IMR-90 (cell line): ENCODE measurements at regions not wholly inside any gene's neighbourhood (a gene's known extent, or its start where the extent isn't known, plus 50 kb on each side); places are given as distances from the start of the nearest gene placed in this dataset.

Source experiments
- ATAC-seq: fragments of 200-7000 bp; cut with Tn5 transposase; 2 replicates; pipeline ENCODE4 v1.9.1; 2020; ENCODE audit warnings: low read depth, mild to moderate bottlenecking, moderate library complexity
- BruUV-seq: library from RNA; stranded (reverse); fragments of 400-500 nt; replicated peaks from 2 replicates; lab custom pipeline; 2021; lab: Mats Ljungman, UMichigan
- CTCF ChIA-PET: fragments of 300-600 bp; formaldehyde crosslinking; extraction: SDS; loops from one replicate; lab custom pipeline; 2021; ENCODE audit warnings: antibody characterized with exemption; lab: Yijun Ruan, JAX
- POLR2A ChIA-PET: fragments of 300-600 bp; sonication (Branson Sonifier 250); formaldehyde crosslinking; loops from one replicate; lab custom pipeline; 2022; ENCODE audit warnings: antibody characterized with exemption; ENCODE audit not compliant: unreplicated experiment; lab: Charles Lee
- DNase-seq: peaks from one replicate; pipeline ENCODE4 v3.0.0; 2013
- H2AFZ ChIP-seq: replicated peaks from 2 replicates; pipeline ENCODE3; 2013; ENCODE audit warnings: low read length, mild to moderate bottlenecking; ENCODE audit not compliant: poor library complexity
- H2AK5ac ChIP-seq: 2 replicates; pipeline ENCODE4 v1.6.1; 2013; ENCODE audit warnings: low read depth, low read length, inconsistent platforms
- H2AK9ac ChIP-seq: replicated peaks from 2 replicates; pipeline ENCODE3; 2013; ENCODE audit warnings: mild to moderate bottlenecking, low read depth, low read length, moderate library complexity; ENCODE audit not compliant: poor library complexity
- H2BK120ac ChIP-seq: 2 replicates; pipeline ENCODE4 v1.6.1; 2013; ENCODE audit warnings: low read depth, low read length, inconsistent platforms
- H2BK15ac ChIP-seq: 3 replicates; pipeline ENCODE4 v1.6.1; 2013; ENCODE audit warnings: low read depth, low read length, inconsistent platforms
- H2BK20ac ChIP-seq: 2 replicates; pipeline ENCODE4 v1.6.1; 2013; ENCODE audit warnings: low read depth, mild to moderate bottlenecking, inconsistent platforms, low read length, moderate library complexity
- H2BK5ac ChIP-seq: 2 replicates; pipeline ENCODE4 v1.6.1; 2013; ENCODE audit warnings: mild to moderate bottlenecking, low read depth, low read length, inconsistent platforms; ENCODE audit not compliant: poor library complexity, severe bottlenecking
- H3K14ac ChIP-seq: replicated peaks from 2 replicates; pipeline ENCODE4 v1.6.1; 2013; ENCODE audit warnings: low read depth, low read length, inconsistent platforms
- H3K18ac ChIP-seq: 2 replicates; pipeline ENCODE4 v1.6.1; 2013; ENCODE audit warnings: low read depth, low read length, control low read depth
- H3K23ac ChIP-seq: 2 replicates; pipeline ENCODE4 v1.6.1; 2013; ENCODE audit warnings: low read depth, low read length, inconsistent platforms
- H3K27ac ChIP-seq: 2 replicates; pipeline ENCODE4 v1.5.1; 2013; ENCODE audit warnings: mild to moderate bottlenecking, control low read depth, low read length; ENCODE audit not compliant: insufficient read depth
- H3K27me3 ChIP-seq: 2 replicates; pipeline ENCODE4 v1.6.1; 2013; ENCODE audit warnings: low read length; ENCODE audit not compliant: control insufficient read depth, insufficient read depth
- H3K36me3 ChIP-seq: 2 replicates; pipeline ENCODE4 v1.6.1; 2013; ENCODE audit warnings: low read length, mixed read lengths; ENCODE audit not compliant: control insufficient read depth, insufficient read depth
- H3K4ac ChIP-seq: 2 replicates; pipeline ENCODE4 v1.6.1; 2013; ENCODE audit warnings: low read depth, low read length, inconsistent platforms
- H3K4me1 ChIP-seq: 2 replicates; pipeline ENCODE4 v1.6.1; 2013; ENCODE audit warnings: low read length, mixed read lengths; ENCODE audit not compliant: control insufficient read depth, insufficient read depth
- H3K4me2 ChIP-seq: 2 replicates; pipeline ENCODE4 v1.6.1; 2013; ENCODE audit warnings: low read depth, mild to moderate bottlenecking, control low read depth, low read length, moderate library complexity
- H3K4me3 ChIP-seq: 2 replicates; pipeline ENCODE4 v1.5.1; 2013; ENCODE audit warnings: low read depth, mild to moderate bottlenecking, control low read depth, low read length, moderate library complexity; ENCODE audit not compliant: insufficient read depth
- H3K56ac ChIP-seq: 2 replicates; pipeline ENCODE4 v1.6.1; 2013; ENCODE audit warnings: low read length, inconsistent platforms; ENCODE audit not compliant: insufficient read depth; ENCODE audit errors: extremely low read depth
- H3K79me1 ChIP-seq, 2 experiments: 2 replicates each; pipeline ENCODE4 v1.6.1; 2013; ENCODE audit warnings: low read length in 2 of 2, inconsistent platforms in 1 of 2, low read depth in 1 of 2
- H3K9ac ChIP-seq: 2 replicates; pipeline ENCODE4 v1.6.1; 2013; ENCODE audit warnings: low read depth, low read length, control low read depth
- H3K9me1 ChIP-seq: 2 replicates; pipeline ENCODE4 v1.6.1; 2013; ENCODE audit warnings: low read length, inconsistent platforms; ENCODE audit not compliant: insufficient read depth
- H3K9me3 ChIP-seq: 2 replicates; pipeline ENCODE4 v1.6.1; 2013; ENCODE audit warnings: low read length; ENCODE audit not compliant: control insufficient read depth, insufficient read depth
- H4K20me1 ChIP-seq: 2 replicates; pipeline ENCODE4 v1.6.1; 2013; ENCODE audit warnings: low read length, inconsistent platforms; ENCODE audit not compliant: insufficient read depth
- H4K5ac ChIP-seq: 2 replicates; pipeline ENCODE4 v1.6.1; 2013; ENCODE audit warnings: mild to moderate bottlenecking, low read depth, low read length, control low read depth
- H4K8ac ChIP-seq, 2 experiments: 2 replicates each; pipeline ENCODE4 v1.6.1; 2013; ENCODE audit warnings: low read depth in 2 of 2, low read length in 2 of 2, control low read depth in 1 of 2, inconsistent platforms in 1 of 2
- H4K91ac ChIP-seq: 2 replicates; pipeline ENCODE4 v1.6.1; 2013; ENCODE audit warnings: low read depth, low read length, inconsistent platforms; ENCODE audit not compliant: insufficient read depth
- BHLHE40 ChIP-seq: fragments of 150-350 bp; IDR thresholded peaks from 2 replicates; pipeline ENCODE4 v1.6.1; 2016; ENCODE audit warnings: mild to moderate bottlenecking, low read depth, low read length
- CEBPB ChIP-seq: IDR thresholded peaks from 2 replicates; pipeline ENCODE4 v1.6.1; 2012; ENCODE audit warnings: low read depth, low read length, improper control_type of control experiment
- FOS ChIP-seq: fragments of 150-350 bp; IDR thresholded peaks from 2 replicates; pipeline ENCODE4 v1.6.1; 2016; ENCODE audit warnings: low read depth, low read length
- MAFK ChIP-seq: IDR thresholded peaks from 2 replicates; pipeline ENCODE4 v1.6.1; 2012; ENCODE audit warnings: low read depth, low read length, improper control_type of control experiment
- MAZ ChIP-seq: IDR thresholded peaks from 2 replicates; pipeline ENCODE4 v1.6.1; 2012; ENCODE audit warnings: low read depth, mild to moderate bottlenecking, low read length, improper control_type of control experiment, moderate library complexity, borderline replicate concordance
- MXI1 ChIP-seq: IDR thresholded peaks from 2 replicates; pipeline ENCODE4 v1.6.1; 2012; ENCODE audit warnings: low read depth, mild to moderate bottlenecking, low read length, moderate library complexity, borderline replicate concordance
- NFE2L2 ChIP-seq: fragments of 150-350 bp; IDR thresholded peaks from 2 replicates; pipeline ENCODE4 v1.6.1; 2016; ENCODE audit warnings: low read depth, mild to moderate bottlenecking, low read length
- POLR2A ChIP-seq: IDR thresholded peaks from 2 replicates; pipeline ENCODE4 v1.6.1; 2012; ENCODE audit warnings: mild to moderate bottlenecking, low read depth, low read length
- RAD21 ChIP-seq: IDR thresholded peaks from 2 replicates; pipeline ENCODE4 v1.6.1; 2012; ENCODE audit warnings: low read length, improper control_type of control experiment
- RCOR1 ChIP-seq: IDR thresholded peaks from 2 replicates; pipeline ENCODE4 v1.6.1; 2012; ENCODE audit warnings: mild to moderate bottlenecking, low read length, improper control_type of control experiment; ENCODE audit not compliant: insufficient replicate concordance
- RFX5 ChIP-seq: IDR thresholded peaks from 2 replicates; pipeline ENCODE4 v1.8.0; 2012; ENCODE audit warnings: low read depth, mild to moderate bottlenecking, low read length, moderate library complexity
- WGBS, 2 experiments: methylation state at CpG; one replicate each; pipeline versions ENCODE4 v1.1.5 to v1.1.7; 2013; ENCODE audit warnings: missing lambda C conversion rate in 2 of 2; ENCODE audit not compliant: insufficient read length in 1 of 2; ENCODE audit errors: extremely low coverage in 2 of 2; 5-methylcytosine and 5-hydroxymethylcytosine counted together
- dilution Hi-C: fragments of 300-500 bp; cut with HindIII; formaldehyde crosslinking; loops from one replicate; pipeline ENCODE4 v1.14.3; 2018; ENCODE audit warnings: low sequenced_read_pairs; ENCODE audit not compliant: unreplicated experiment
- in situ Hi-C: fragments of 300-500 bp; cut with MboI; formaldehyde crosslinking; loops from 3 replicates; pipeline ENCODE4 v1.14.3; 2019; ENCODE audit warnings: low sequenced_read_pairs, inconsistent platforms, mixed read lengths
- intact Hi-C: fragments of 100-400 bp; cut with micrococcal nuclease; formaldehyde crosslinking; loops from 2 replicates; pipeline ENCODE4 v1.10.0; 2022
- TF ChIP-seq, protein P1 (sequence below): fragments of 150-350 bp; IDR thresholded peaks from 2 replicates; pipeline ENCODE4 v1.6.1; 2016; ENCODE audit warnings: low read depth, mild to moderate bottlenecking, low read length, moderate library complexity, borderline replicate concordance
- TF ChIP-seq, protein P2 (sequence below): conservative IDR thresholded peaks from 2 replicates; pipeline ENCODE4 v1.5.1; 2012; ENCODE audit warnings: mild to moderate bottlenecking, low read depth, low read length, improper control_type of control experiment
- TF ChIP-seq, protein P3 (sequence below): fragments of 150-350 bp; IDR thresholded peaks from 2 replicates; pipeline ENCODE4 v1.6.1; 2017; ENCODE audit warnings: mild to moderate bottlenecking, antibody characterized with exemption, low read length, low read depth

DNA sequence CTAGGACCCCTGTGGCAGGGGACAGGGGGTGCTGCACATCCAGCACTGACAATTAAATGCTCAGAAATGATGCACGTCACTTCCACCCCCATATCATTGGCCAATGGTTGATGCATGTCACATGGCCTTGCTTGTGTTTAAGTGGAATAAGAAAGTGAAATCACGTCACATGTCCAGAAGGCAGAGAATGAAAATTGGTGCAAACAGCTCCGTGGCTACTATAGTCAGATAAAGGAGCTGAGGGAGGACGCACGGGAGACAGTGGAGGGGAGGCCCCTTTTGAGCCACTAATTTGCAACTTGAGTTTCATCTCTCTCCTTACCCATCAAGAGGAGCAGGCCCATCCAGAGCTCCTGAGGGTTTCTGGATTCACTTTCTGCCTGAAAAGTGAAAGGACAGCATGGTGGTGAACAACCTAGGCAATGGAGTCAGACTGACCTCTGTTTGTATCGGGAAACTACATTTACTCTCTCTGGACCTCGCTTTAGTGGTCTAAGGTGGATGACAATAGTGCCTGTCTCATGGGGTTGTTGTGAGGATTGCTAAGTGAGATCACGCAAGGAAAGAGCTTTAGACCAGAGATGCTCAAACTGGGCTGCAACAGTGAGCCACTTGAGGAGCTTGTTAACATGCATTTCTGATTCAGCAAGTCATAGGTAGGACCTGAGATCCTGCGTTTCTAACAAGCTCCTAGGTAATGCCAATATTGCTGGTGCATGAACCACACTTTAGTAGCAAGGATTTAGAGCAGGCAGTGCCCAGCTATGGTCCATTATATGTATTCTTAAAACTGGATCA, 133.9 kb upstream of the ADRA1B start:
- no peak overlapping the region for H4K91ac ChIP-seq
- 0 out of 2 replicates have a peak overlapping the region, but pooled peaks have one; percentile 15 for H2AK5ac ChIP-seq
- no TSS peak for BruUV-seq
- no peaks in the 10 kb centered on the region for H3K27me3 ChIP-seq
- no peak overlapping the region for H4K5ac ChIP-seq
- H3K4me3 ChIP-seq: no peak overlapping the region
- TF ChIP-seq RCOR1 (no peak), NFE2L2 (no peak), BHLHE40 (no peak), MXI1 (no peak), MAFK (no peak), RAD21 (no peak), MAZ (no peak), RFX5 (no peak), POLR2A (no peak), FOS (no peak), CEBPB (no peak)
- TF ChIP-seq, protein P1, sequence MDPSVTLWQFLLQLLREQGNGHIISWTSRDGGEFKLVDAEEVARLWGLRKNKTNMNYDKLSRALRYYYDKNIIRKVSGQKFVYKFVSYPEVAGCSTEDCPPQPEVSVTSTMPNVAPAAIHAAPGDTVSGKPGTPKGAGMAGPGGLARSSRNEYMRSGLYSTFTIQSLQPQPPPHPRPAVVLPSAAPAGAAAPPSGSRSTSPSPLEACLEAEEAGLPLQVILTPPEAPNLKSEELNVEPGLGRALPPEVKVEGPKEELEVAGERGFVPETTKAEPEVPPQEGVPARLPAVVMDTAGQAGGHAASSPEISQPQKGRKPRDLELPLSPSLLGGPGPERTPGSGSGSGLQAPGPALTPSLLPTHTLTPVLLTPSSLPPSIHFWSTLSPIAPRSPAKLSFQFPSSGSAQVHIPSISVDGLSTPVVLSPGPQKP: no peak
- TF ChIP-seq, protein P2, sequence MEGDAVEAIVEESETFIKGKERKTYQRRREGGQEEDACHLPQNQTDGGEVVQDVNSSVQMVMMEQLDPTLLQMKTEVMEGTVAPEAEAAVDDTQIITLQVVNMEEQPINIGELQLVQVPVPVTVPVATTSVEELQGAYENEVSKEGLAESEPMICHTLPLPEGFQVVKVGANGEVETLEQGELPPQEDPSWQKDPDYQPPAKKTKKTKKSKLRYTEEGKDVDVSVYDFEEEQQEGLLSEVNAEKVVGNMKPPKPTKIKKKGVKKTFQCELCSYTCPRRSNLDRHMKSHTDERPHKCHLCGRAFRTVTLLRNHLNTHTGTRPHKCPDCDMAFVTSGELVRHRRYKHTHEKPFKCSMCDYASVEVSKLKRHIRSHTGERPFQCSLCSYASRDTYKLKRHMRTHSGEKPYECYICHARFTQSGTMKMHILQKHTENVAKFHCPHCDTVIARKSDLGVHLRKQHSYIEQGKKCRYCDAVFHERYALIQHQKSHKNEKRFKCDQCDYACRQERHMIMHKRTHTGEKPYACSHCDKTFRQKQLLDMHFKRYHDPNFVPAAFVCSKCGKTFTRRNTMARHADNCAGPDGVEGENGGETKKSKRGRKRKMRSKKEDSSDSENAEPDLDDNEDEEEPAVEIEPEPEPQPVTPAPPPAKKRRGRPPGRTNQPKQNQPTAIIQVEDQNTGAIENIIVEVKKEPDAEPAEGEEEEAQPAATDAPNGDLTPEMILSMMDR: no peak
- TF ChIP-seq, protein P3, sequence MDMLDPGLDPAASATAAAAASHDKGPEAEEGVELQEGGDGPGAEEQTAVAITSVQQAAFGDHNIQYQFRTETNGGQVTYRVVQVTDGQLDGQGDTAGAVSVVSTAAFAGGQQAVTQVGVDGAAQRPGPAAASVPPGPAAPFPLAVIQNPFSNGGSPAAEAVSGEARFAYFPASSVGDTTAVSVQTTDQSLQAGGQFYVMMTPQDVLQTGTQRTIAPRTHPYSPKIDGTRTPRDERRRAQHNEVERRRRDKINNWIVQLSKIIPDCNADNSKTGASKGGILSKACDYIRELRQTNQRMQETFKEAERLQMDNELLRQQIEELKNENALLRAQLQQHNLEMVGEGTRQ: no peak
- H3K4ac ChIP-seq: no peak overlapping the region
- H2AFZ ChIP-seq: no peak overlapping the region
- WGBS, 2 experiments: 95% methylated on average over 3 of the region's 9 CpGs; no CpG with 5 or more reads in 1 of the 2 experiments
- H2BK20ac ChIP-seq: 0 out of 2 replicates have a peak overlapping the region, but pooled peaks have one; percentile 20
- H3K56ac ChIP-seq: no peak overlapping the region
- in situ Hi-C loops: no loop called here
- no peak overlapping the region for H3K18ac ChIP-seq
- H2AK9ac ChIP-seq: no peak overlapping the region
- no peaks in the 10 kb centered on the region for H3K9me3 ChIP-seq
- no peak overlapping the region for H3K4me2 ChIP-seq
- intact Hi-C loops: no loop called here
- no peaks in the 10 kb centered on the region for H3K4me1 ChIP-seq
- dilution Hi-C loops: no loop called here
- DNase-seq (no peak), ATAC-seq (no peak)
- H2BK5ac ChIP-seq: no peak overlapping the region
- no peak overlapping the region for H4K8ac ChIP-seq
- no peak overlapping the region for H3K14ac ChIP-seq
- H2BK15ac ChIP-seq: no peak overlapping the region
- peaks cover 5% of the 10 kb centered on the region for H3K9me1 ChIP-seq
- H3K79me1 ChIP-seq: no peaks in the 10 kb centered on the region
- no peaks in the 10 kb centered on the region for H4K20me1 ChIP-seq
- no peak overlapping the region for H3K23ac ChIP-seq
- CTCF ChIA-PET: interaction anchor here (1.7 kb wide), 1 partner anchor 66 kb away, joined by 3 read pairs; no protein-coding TSS in a partner anchor
- no peak overlapping the region for H3K27ac ChIP-seq
- POLR2A ChIA-PET: no interaction called here
- no peak overlapping the region for H3K9ac ChIP-seq
- no peaks in the 10 kb centered on the region for H3K36me3 ChIP-seq
- peak overlapping the region; percentile 33; the same call in 1 of the 2 replicates for H2BK120ac ChIP-seq
